ENCODE measurements at regions not wholly inside any gene's neighbourhood (a gene's known extent, or its start where the extent isn't known, plus 50 kb on each side); places are given as distances from the start of the nearest gene placed in this dataset.
"Not testable (repeated sequence)": the region's sequence is repeated elsewhere in the genome, so short reads cannot be mapped to it uniquely, and the experiment has no call there.

GRCh38 chrX:131830400-131831184 is 192.5 kb upstream of the STK26 start:
- DNase-seq, result peak in 1 of 2 donors; percentile 34

GRCh38 chrX:131831185-131831520 is 191.9 kb upstream of the STK26 start:
- DNase-seq, result no peak

GRCh38 chrX:131836161-131836560 is 186.9 kb upstream of the STK26 start:
- DNase-seq, result no peak

- DNase-seq, result no peak
These were observed 185.8 kb upstream of the STK26 start for GRCh38 chrX:131837325-131837724.

- no peak for DNase-seq
These were observed 182.2 kb upstream of the STK26 start for GRCh38 chrX:131840799-131841495.

GRCh38 chrX:131841496-131842437 is 181.3 kb upstream of the STK26 start:
- no peak for DNase-seq

GRCh38 chrX:131843987-131844386 is 179.1 kb upstream of the STK26 start:
- no peak for DNase-seq

- no peak for DNase-seq
These were observed 177.9 kb upstream of the STK26 start for GRCh38 chrX:131845201-131845600.

- DNase-seq, result no peak
These were observed 177.3 kb upstream of the STK26 start for GRCh38 chrX:131845771-131846170.

GRCh38 chrX:131850964-131851363 is 172.1 kb upstream of the STK26 start:
- DNase-seq, result not testable (repeated sequence)

- no peak for DNase-seq
These were observed 169.7 kb upstream of the STK26 start for GRCh38 chrX:131853440-131853839.

- no peak for DNase-seq
These were observed 168.5 kb upstream of the STK26 start for GRCh38 chrX:131854581-131854980.

- no peak for DNase-seq
These were observed 161.9 kb upstream of the STK26 start for GRCh38 chrX:131861088-131861787.

GRCh38 chrX:131862321-131862720 is 160.8 kb upstream of the STK26 start:
- no peak for DNase-seq

GRCh38 chrX:131869182-131869581 is 153.9 kb upstream of the STK26 start:
- DNase-seq, result no peak

GRCh38 chrX:131874300-131874699 is 148.8 kb upstream of the STK26 start:
- DNase-seq, result no peak

GRCh38 chrX:131875827-131876226 is 147.3 kb upstream of the STK26 start:
- not testable (repeated sequence) for DNase-seq

- DNase-seq, result no peak
These were observed 141.9 kb upstream of the STK26 start for GRCh38 chrX:131881194-131881593.

GRCh38 chrX:131885042-131885441 is 138.1 kb upstream of the STK26 start:
- DNase-seq, result not testable (repeated sequence)

GRCh38 chrX:131893857-131894256 is 129.2 kb upstream of the STK26 start:
- not testable (repeated sequence) for DNase-seq

- no peak for DNase-seq
These were observed 128.1 kb upstream of the STK26 start for GRCh38 chrX:131894995-131895394.

- no peak for DNase-seq
These were observed 127.3 kb upstream of the STK26 start for GRCh38 chrX:131895807-131896206.

- DNase-seq, result no peak
These were observed 121.6 kb upstream of the STK26 start for GRCh38 chrX:131901546-131901945.
